OCI-LY1 (cell line): ENCODE measurements at regions not wholly inside any gene's neighbourhood (a gene's known extent, or its start where the extent isn't known, plus 50 kb on each side); places are given as distances from the start of the nearest gene placed in this dataset.
A peak's percentile ranks its signal among the peaks of the same experiment; 100 is the strongest.

Experiments used
- CTCF ChIP-seq: fragments of 200-600 bp; sonication (generic), shearing (Covaris generic); IDR thresholded peaks from 2 replicates; pipeline ENCODE4 v1.5.1; 2017; ENCODE audit warnings: mild to moderate bottlenecking, antibody characterized with exemption, low read length, moderate library complexity, mixed read lengths
- EZH2 ChIP-seq: fragments of 200-600 bp; sonication (generic), shearing (Covaris generic); IDR thresholded peaks from 2 replicates; pipeline ENCODE4 v1.8.0; 2017; ENCODE audit warnings: borderline replicate concordance, mixed run types, mild to moderate bottlenecking, antibody characterized with exemption, low read length, moderate library complexity, mixed read lengths

- TF ChIP-seq EZH2 (no peak), CTCF (peak; percentile 90)
These were observed 191.8 kb upstream of the SAMSN1 start for GRCh38 chr21:14737922-14738321.
